Mononuclear cell (primary cell): ENCODE measurements at regions not wholly inside any gene's neighbourhood (a gene's known extent, or its start where the extent isn't known, plus 50 kb on each side); places are given as distances from the start of the nearest gene placed in this dataset.

Experiments
- H3K27me3 ChIP-seq: 2 replicates; pipeline ENCODE4 v1.6.0; 2011; ENCODE audit warnings: low read length, control low read depth; ENCODE audit not compliant: insufficient read depth
- H3K4me1 ChIP-seq: 2 replicates; pipeline ENCODE4 v1.5.1; 2011; ENCODE audit warnings: mild to moderate bottlenecking, low read length, control low read depth; ENCODE audit not compliant: insufficient read depth
- H3K4me3 ChIP-seq: 2 replicates; pipeline ENCODE4 v1.5.1; 2011; ENCODE audit warnings: mild to moderate bottlenecking, low read length, moderate library complexity
- H3K9me3 ChIP-seq: 2 replicates; pipeline ENCODE4 v1.5.1; 2011; ENCODE audit warnings: low read depth, mild to moderate bottlenecking, control low read depth, low read length

- no peaks in the 10 kb centered on the region for H3K4me1 ChIP-seq
- peaks cover 3% of the 10 kb centered on the region for H3K27me3 ChIP-seq
- H3K4me3 ChIP-seq, result no peak overlapping the region
- no peaks in the 10 kb centered on the region for H3K9me3 ChIP-seq
Observed at GRCh38 chr10:113458944-113459343, 93.9 kb upstream of the HABP2 start.

GRCh38 chr10:113459626-113460280 is 93.1 kb upstream of the HABP2 start:
- H3K4me1 ChIP-seq, result no peaks in the 10 kb centered on the region
- no peaks in the 10 kb centered on the region for H3K9me3 ChIP-seq
- no peak overlapping the region for H3K4me3 ChIP-seq
- peaks cover 8% of the 10 kb centered on the region for H3K27me3 ChIP-seq

- Histone ChIP-seq H3K4me3 (no peak overlapping the region), H3K27me3 (peaks cover 8% of the 10 kb centered on the region), H3K9me3 (no peaks in the 10 kb centered on the region), H3K4me1 (no peaks in the 10 kb centered on the region)
Observed at GRCh38 chr10:113463083-113463482, 89.8 kb upstream of the HABP2 start.

- H3K4me1 ChIP-seq, result no peaks in the 10 kb centered on the region
- H3K27me3 ChIP-seq, result peaks cover 8% of the 10 kb centered on the region
- H3K4me3 ChIP-seq, result no peak overlapping the region
- H3K9me3 ChIP-seq, result no peaks in the 10 kb centered on the region
Observed at GRCh38 chr10:113463777-113464176, 89.1 kb upstream of the HABP2 start.

GRCh38 chr10:113469796-113470195 is 83.1 kb upstream of the HABP2 start:
- Histone ChIP-seq H3K9me3 (no peaks in the 10 kb centered on the region), H3K4me3 (no peak overlapping the region), H3K27me3 (no peaks in the 10 kb centered on the region), H3K4me1 (no peaks in the 10 kb centered on the region)

GRCh38 chr10:113470372-113471240 is 82.2 kb upstream of the HABP2 start:
- no peak overlapping the region for H3K4me3 ChIP-seq
- H3K4me1 ChIP-seq, result no peaks in the 10 kb centered on the region
- H3K9me3 ChIP-seq, result no peaks in the 10 kb centered on the region
- H3K27me3 ChIP-seq, result no peaks in the 10 kb centered on the region

GRCh38 chr10:113471241-113471996 is 81.4 kb upstream of the HABP2 start:
- Histone ChIP-seq H3K4me1 (no peaks in the 10 kb centered on the region), H3K27me3 (no peaks in the 10 kb centered on the region), H3K9me3 (no peaks in the 10 kb centered on the region), H3K4me3 (no peak overlapping the region)

GRCh38 chr10:113473011-113473410 is 79.8 kb upstream of the HABP2 start:
- Histone ChIP-seq H3K4me3 (no peak overlapping the region), H3K9me3 (no peaks in the 10 kb centered on the region), H3K4me1 (no peaks in the 10 kb centered on the region), H3K27me3 (no peaks in the 10 kb centered on the region)

- H3K27me3 ChIP-seq, result no peaks in the 10 kb centered on the region
- no peaks in the 10 kb centered on the region for H3K4me1 ChIP-seq
- no peaks in the 10 kb centered on the region for H3K9me3 ChIP-seq
- no peak overlapping the region for H3K4me3 ChIP-seq
Observed at GRCh38 chr10:113473851-113474250, 79.0 kb upstream of the HABP2 start.

GRCh38 chr10:113474752-113475151 is 78.1 kb upstream of the HABP2 start:
- H3K4me3 ChIP-seq, result no peak overlapping the region
- no peaks in the 10 kb centered on the region for H3K4me1 ChIP-seq
- H3K27me3 ChIP-seq, result no peaks in the 10 kb centered on the region
- H3K9me3 ChIP-seq, result peaks cover 6% of the 10 kb centered on the region

GRCh38 chr10:113475381-113475807 is 77.5 kb upstream of the HABP2 start:
- Histone ChIP-seq H3K27me3 (no peaks in the 10 kb centered on the region), H3K4me1 (no peaks in the 10 kb centered on the region), H3K4me3 (no peak overlapping the region), H3K9me3 (peaks cover 13% of the 10 kb centered on the region)

GRCh38 chr10:113476191-113476590 is 76.7 kb upstream of the HABP2 start:
- Histone ChIP-seq H3K9me3 (peaks cover 20% of the 10 kb centered on the region), H3K4me1 (no peaks in the 10 kb centered on the region), H3K4me3 (no peak overlapping the region), H3K27me3 (no peaks in the 10 kb centered on the region)

GRCh38 chr10:113476673-113477072 is 76.2 kb upstream of the HABP2 start:
- no peaks in the 10 kb centered on the region for H3K4me1 ChIP-seq
- no peaks in the 10 kb centered on the region for H3K27me3 ChIP-seq
- H3K4me3 ChIP-seq, result no peak overlapping the region
- H3K9me3 ChIP-seq, result peaks cover 20% of the 10 kb centered on the region

GRCh38 chr10:113477451-113477850 is 75.4 kb upstream of the HABP2 start:
- Histone ChIP-seq H3K27me3 (no peaks in the 10 kb centered on the region), H3K4me3 (no peak overlapping the region), H3K4me1 (no peaks in the 10 kb centered on the region)

More at GRCh38 chr10:113477451-113477850, 75.4 kb upstream of the HABP2 start:
- peaks cover 20% of the 10 kb centered on the region for H3K9me3 ChIP-seq
